H9 (cell line): ENCODE measurements at regions not wholly inside any gene's neighbourhood (a gene's known extent, or its start where the extent isn't known, plus 50 kb on each side); places are given as distances from the start of the nearest gene placed in this dataset.

Source experiments
- DNase-seq: peaks from one replicate; pipeline ENCODE4 v3.0.0-alpha.2; 2017
- H2AFZ ChIP-seq: one replicate; pipeline ENCODE4 v1.6.1; 2013; ENCODE audit warnings: mild to moderate bottlenecking, low read length, control low read depth, moderate library complexity
- H2AK5ac ChIP-seq: 2 replicates; pipeline ENCODE4 v1.6.1; 2013; ENCODE audit warnings: low read length, control low read depth, mixed read lengths; ENCODE audit not compliant: insufficient read length
- H2BK120ac ChIP-seq: one replicate; pipeline ENCODE4 v1.6.1; 2013; ENCODE audit warnings: low read depth, mild to moderate bottlenecking, low read length, control low read depth, inconsistent platforms; ENCODE audit not compliant: poor library complexity, severe bottlenecking
- H2BK12ac ChIP-seq: 2 replicates; pipeline ENCODE4 v1.6.1; 2013; ENCODE audit warnings: low read length, control low read depth, mixed read lengths, low read depth; ENCODE audit not compliant: insufficient read length
- H2BK15ac ChIP-seq: 2 replicates; pipeline ENCODE4 v1.6.1; 2013; ENCODE audit warnings: low read depth, low read length, control low read depth
- H2BK20ac ChIP-seq: one replicate; pipeline ENCODE4 v1.6.1; 2013; ENCODE audit warnings: low read depth, mild to moderate bottlenecking, low read length, control low read depth, inconsistent platforms; ENCODE audit not compliant: poor library complexity, severe bottlenecking
- H2BK5ac ChIP-seq: 2 replicates; pipeline ENCODE4 v1.6.1; 2013; ENCODE audit warnings: low read length, control low read depth, mixed read lengths; ENCODE audit not compliant: insufficient read length
- H3K14ac ChIP-seq: 2 replicates; pipeline ENCODE4 v1.6.1; 2013; ENCODE audit warnings: low read length, control low read depth; ENCODE audit not compliant: insufficient read depth
- H3K18ac ChIP-seq: 2 replicates; pipeline ENCODE4 v1.6.1; 2013; ENCODE audit warnings: low read depth, mild to moderate bottlenecking, mixed read lengths, low read length, control low read depth; ENCODE audit not compliant: insufficient read length
- H3K23ac ChIP-seq: 2 replicates; pipeline ENCODE4 v1.6.1; 2013; ENCODE audit warnings: low read length, control low read depth, mixed read lengths, low read depth; ENCODE audit not compliant: insufficient read length
- H3K23me2 ChIP-seq: 2 replicates; pipeline ENCODE4 v1.6.1; 2013; ENCODE audit warnings: low read depth, mild to moderate bottlenecking, mixed read lengths, low read length, control low read depth; ENCODE audit not compliant: insufficient read length, poor library complexity, severe bottlenecking
- H3K27ac ChIP-seq: 2 replicates; pipeline ENCODE4 v1.5.1; 2013; ENCODE audit warnings: low read length, control low read depth, mixed read lengths, low read depth; ENCODE audit not compliant: insufficient read length
- H3K27me3 ChIP-seq: 2 replicates; pipeline ENCODE4 v1.6.1; 2013; ENCODE audit warnings: low read length, control low read depth, inconsistent platforms; ENCODE audit not compliant: insufficient read depth
- H3K4ac ChIP-seq: 2 replicates; pipeline ENCODE4 v1.6.1; 2013; ENCODE audit warnings: low read depth, mild to moderate bottlenecking, control low read depth, inconsistent platforms, low read length, moderate library complexity
- H3K4me1 ChIP-seq: 2 replicates; pipeline ENCODE4 v1.6.1; 2013; ENCODE audit warnings: low read length, control low read depth, inconsistent platforms; ENCODE audit not compliant: insufficient read depth
- H3K4me2 ChIP-seq: 2 replicates; pipeline ENCODE4 v1.6.1; 2013; ENCODE audit warnings: low read length, control low read depth, mixed read lengths; ENCODE audit not compliant: insufficient read length, insufficient read depth
- H3K56ac ChIP-seq: 2 replicates; pipeline ENCODE4 v1.6.1; 2013; ENCODE audit warnings: low read depth, mild to moderate bottlenecking, mixed read lengths, low read length, control low read depth; ENCODE audit not compliant: insufficient read length
- H3K79me1 ChIP-seq: 2 replicates; pipeline ENCODE4 v1.6.1; 2013; ENCODE audit warnings: low read depth, mild to moderate bottlenecking, moderate library complexity, low read length, control low read depth, inconsistent platforms; ENCODE audit not compliant: insufficient read depth, poor library complexity, severe bottlenecking
- H3K79me2 ChIP-seq: 2 replicates; pipeline ENCODE4 v1.6.1; 2013; ENCODE audit warnings: low read length, control low read depth, inconsistent platforms; ENCODE audit not compliant: insufficient read depth
- H3K9ac ChIP-seq: 2 replicates; pipeline ENCODE4 v1.6.1; 2013; ENCODE audit warnings: low read length, control low read depth, mixed read lengths; ENCODE audit not compliant: insufficient read length; ENCODE audit errors: extremely low read depth
- H3K9me3 ChIP-seq: one replicate; pipeline ENCODE4 v1.6.1; 2013; ENCODE audit warnings: low read depth, low read length, inconsistent platforms; ENCODE audit not compliant: control insufficient read depth
- H3T11ph ChIP-seq: one replicate; pipeline ENCODE4 v1.6.1; 2013; ENCODE audit warnings: mild to moderate bottlenecking, low read length, control low read depth, inconsistent platforms
- H4K20me1 ChIP-seq: one replicate; pipeline ENCODE4 v1.6.1; 2013; ENCODE audit not compliant: control insufficient read depth, insufficient read length, insufficient read depth
- H4K5ac ChIP-seq: 2 replicates; pipeline ENCODE4 v1.6.1; 2013; ENCODE audit warnings: low read depth, mild to moderate bottlenecking, mixed read lengths, low read length, control low read depth; ENCODE audit not compliant: insufficient read length
- H4K8ac ChIP-seq: replicated peaks from 2 replicates; pipeline ENCODE4 v1.6.1; 2013; ENCODE audit warnings: low read length, control low read depth, mixed read lengths, low read depth; ENCODE audit not compliant: insufficient read length
- H4K91ac ChIP-seq: 2 replicates; pipeline ENCODE4 v1.6.1; 2013; ENCODE audit warnings: low read depth, mild to moderate bottlenecking, moderate library complexity, mixed read lengths, low read length, control low read depth; ENCODE audit not compliant: insufficient read length
- H3K27ac Mint-ChIP-seq, 3 experiments: 2 replicates in 2 of 3; 3 replicates in 1 of 3; pipeline ENCODE4 v1.8.0; 2020 to 2021; ENCODE audit warnings: mixed read lengths in 3 of 3, mild to moderate bottlenecking in 1 of 3, moderate library complexity in 1 of 3
- H3K27me3 Mint-ChIP-seq: 2 replicates; pipeline ENCODE4 v1.8.0; 2021; ENCODE audit warnings: low read depth, mild to moderate bottlenecking, moderate library complexity, mixed read lengths
- H3K36me3 Mint-ChIP-seq, 3 experiments: 2 replicates in 2 of 3; 3 replicates in 1 of 3; pipeline ENCODE4 v1.8.0; 2020 to 2021; ENCODE audit warnings: low read depth in 3 of 3, mixed read lengths in 3 of 3; ENCODE audit not compliant: insufficient read depth in 1 of 3
- H3K4me1 Mint-ChIP-seq, 2 experiments: 2 replicates each; pipeline ENCODE4 v1.8.0; 2020; ENCODE audit warnings: mixed read lengths in 2 of 2
- H3K4me3 Mint-ChIP-seq, 2 experiments: 2 replicates in 1 of 2; 3 replicates in 1 of 2; pipeline ENCODE4 v1.8.0; 2020 to 2021; ENCODE audit warnings: mild to moderate bottlenecking in 2 of 2, mixed read lengths in 2 of 2, moderate library complexity in 1 of 2
- H3K9me3 Mint-ChIP-seq, 2 experiments: 2 replicates in 1 of 2; 3 replicates in 1 of 2; pipeline ENCODE4 v1.8.0; 2020; ENCODE audit warnings: mild to moderate bottlenecking in 2 of 2, mixed read lengths in 2 of 2, moderate library complexity in 1 of 2
- WGBS: extraction: QIAGEN DNeasy Blood & Tissue Kit; methylation state at CpG from one replicate; pipeline ENCODE4 v1.1.7; 2013; ENCODE audit warnings: missing lambda C conversion rate, low lambda C conversion rate, mixed read lengths; ENCODE audit not compliant: insufficient read length; ENCODE audit errors: extremely low coverage; 5-methylcytosine and 5-hydroxymethylcytosine counted together
- TF ChIP-seq, protein P1 (sequence below): fragments of 200-600 bp; sonication (generic); conservative IDR thresholded peaks from 3 replicates; pipeline ENCODE4 v1.8.0; 2021; ENCODE audit warnings: antibody characterized with exemption, mild to moderate bottlenecking

GRCh38 chr13:40186041-40186440 lies 480.4 kb downstream of the FOXO1 start:
- no peak for DNase-seq
- no peak overlapping the region for H2BK15ac ChIP-seq
- H3T11ph ChIP-seq, result no peak overlapping the region
- H4K8ac ChIP-seq, result no peak overlapping the region
- H4K5ac ChIP-seq, result no peak overlapping the region
- TF ChIP-seq, protein P1, sequence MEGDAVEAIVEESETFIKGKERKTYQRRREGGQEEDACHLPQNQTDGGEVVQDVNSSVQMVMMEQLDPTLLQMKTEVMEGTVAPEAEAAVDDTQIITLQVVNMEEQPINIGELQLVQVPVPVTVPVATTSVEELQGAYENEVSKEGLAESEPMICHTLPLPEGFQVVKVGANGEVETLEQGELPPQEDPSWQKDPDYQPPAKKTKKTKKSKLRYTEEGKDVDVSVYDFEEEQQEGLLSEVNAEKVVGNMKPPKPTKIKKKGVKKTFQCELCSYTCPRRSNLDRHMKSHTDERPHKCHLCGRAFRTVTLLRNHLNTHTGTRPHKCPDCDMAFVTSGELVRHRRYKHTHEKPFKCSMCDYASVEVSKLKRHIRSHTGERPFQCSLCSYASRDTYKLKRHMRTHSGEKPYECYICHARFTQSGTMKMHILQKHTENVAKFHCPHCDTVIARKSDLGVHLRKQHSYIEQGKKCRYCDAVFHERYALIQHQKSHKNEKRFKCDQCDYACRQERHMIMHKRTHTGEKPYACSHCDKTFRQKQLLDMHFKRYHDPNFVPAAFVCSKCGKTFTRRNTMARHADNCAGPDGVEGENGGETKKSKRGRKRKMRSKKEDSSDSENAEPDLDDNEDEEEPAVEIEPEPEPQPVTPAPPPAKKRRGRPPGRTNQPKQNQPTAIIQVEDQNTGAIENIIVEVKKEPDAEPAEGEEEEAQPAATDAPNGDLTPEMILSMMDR, result no peak
- H3K27ac ChIP-seq, result no peak overlapping the region
- no peak overlapping the region for H3K4me2 ChIP-seq
- H3K4me1 Mint-ChIP-seq, result peaks cover 25 to 30% of the 10 kb centered on the region in 2 experiments
- no peak overlapping the region for H2BK120ac ChIP-seq
- H4K91ac ChIP-seq, result no peak overlapping the region
- no peak overlapping the region for H2BK12ac ChIP-seq
- no peak overlapping the region for H3K27ac Mint-ChIP-seq
- H3K4ac ChIP-seq, result no peak overlapping the region
- H3K4me1 ChIP-seq, result peaks cover 4% of the 10 kb centered on the region; the same call in 1 of the 2 replicates
- no peaks in the 10 kb centered on the region for H3K27me3 ChIP-seq
- no peak overlapping the region for H3K14ac ChIP-seq
- H3K18ac ChIP-seq, result no peak overlapping the region
- H3K23ac ChIP-seq, result no peak overlapping the region
- H3K79me2 ChIP-seq, result no peaks in the 10 kb centered on the region
- no CpG with 5 or more reads among the region's 3 CpGs for WGBS
- H2BK5ac ChIP-seq, result no peak overlapping the region
- no peaks in the 10 kb centered on the region for H3K36me3 Mint-ChIP-seq
- no peak overlapping the region for H3K4me3 Mint-ChIP-seq
- no peak overlapping the region for H3K56ac ChIP-seq
- no peaks in the 10 kb centered on the region for H4K20me1 ChIP-seq
- no peaks in the 10 kb centered on the region for H3K9me3 Mint-ChIP-seq
- no peak overlapping the region for H2AK5ac ChIP-seq
- no peaks in the 10 kb centered on the region for H3K23me2 ChIP-seq
- H3K9me3 ChIP-seq, result no peaks in the 10 kb centered on the region
- H3K9ac ChIP-seq, result no peak overlapping the region
- no peak overlapping the region for H2BK20ac ChIP-seq
- H3K79me1 ChIP-seq, result no peaks in the 10 kb centered on the region
- H2AFZ ChIP-seq, result no peak overlapping the region
- H3K27me3 Mint-ChIP-seq, result peaks cover 4% of the 10 kb centered on the region
